A549 (cell line): ENCODE measurements at regions not wholly inside any gene's neighbourhood (a gene's known extent, or its start where the extent isn't known, plus 50 kb on each side); places are given as distances from the start of the nearest gene placed in this dataset.

Experiments used
- ATAC-seq, 2 experiments: fragments of 200-7000 bp in 1 of 2; fragments of >200 bp in 1 of 2; cut with Nextera tagmentation in 1 of 2; cut with Tn5 transposase in 1 of 2; 3 replicates each; pipeline versions ENCODE4 v1.8.0 to v1.9.1; 2018 to 2020; ENCODE audit warnings: mild to moderate bottlenecking in 1 of 2, moderate library complexity in 1 of 2
- CTCF ChIA-PET: fragments of 300-600 bp; sonication (Branson Sonifier 250); formaldehyde crosslinking; extraction: SDS; loops from one replicate; lab custom pipeline; 2021; ENCODE audit warnings: antibody characterized with exemption, inconsistent platforms; lab: Yijun Ruan, JAX
- POLR2A ChIA-PET: fragments of 350-600 bp; formaldehyde crosslinking; extraction: SDS; loops from one replicate; lab custom pipeline; 2021; ENCODE audit warnings: antibody characterized with exemption, inconsistent platforms; lab: Yijun Ruan, JAX
- DNase-seq, 2 experiments: peaks; one replicate each; pipeline versions ENCODE4 v3.0.0 to v3.0.0-alpha.2; 2011 to 2016; ENCODE audit warnings: low read depth in 1 of 2, low spot score in 1 of 2
- FAIRE-seq: peaks from 2 replicates; lab custom pipeline; 2011; peaks lifted over from hg19 to GRCh38; lab: Jason Lieb, UNC
- H3K27ac ChIP-seq, 2 experiments: fragments of >200 bp; sonication (Bioruptor Twin); formaldehyde crosslinking; 3 replicates each; pipeline ENCODE4 v1.5.1; 2016 to 2017
- H3K4me1 ChIP-seq: fragments of >200 bp; sonication (Bioruptor Twin); formaldehyde crosslinking; 3 replicates; pipeline ENCODE4 v1.6.1; 2016
- H3K4me2 ChIP-seq: fragments of >200 bp; sonication (Bioruptor Twin); formaldehyde crosslinking; 3 replicates; pipeline ENCODE4 v1.6.1; 2016
- H3K4me3 ChIP-seq: fragments of >200 bp; sonication (Bioruptor Twin); formaldehyde crosslinking; 3 replicates; pipeline ENCODE4 v1.5.1; 2016
- H3K9me3 ChIP-seq: fragments of >200 bp; sonication (Bioruptor Twin); formaldehyde crosslinking; 3 replicates; pipeline ENCODE4 v1.6.1; 2016
- CBX2 ChIP-seq: fragments of 200-600 bp; sonication (generic); IDR thresholded peaks from 2 replicates; pipeline ENCODE4 v1.6.1; 2016; ENCODE audit warnings: low read depth, mild to moderate bottlenecking, borderline replicate concordance
- CBX8 ChIP-seq: fragments of 200-600 bp; sonication (generic); IDR thresholded peaks from 2 replicates; pipeline ENCODE4 v1.6.1; 2016
- CEBPB ChIP-seq, 2 experiments: fragments of >200 bp in 1 of 2; sonication (Bioruptor Twin) in 1 of 2; formaldehyde crosslinking in 1 of 2; IDR thresholded peaks; 2 replicates each; pipeline ENCODE4 v1.6.1; 2012 to 2016
- CHD2 ChIP-seq: fragments of 150-350 bp; IDR thresholded peaks from 2 replicates; pipeline ENCODE4 v1.6.1; 2014; ENCODE audit warnings: low read length; ENCODE audit not compliant: partially characterized antibody
- EHF ChIP-seq: fragments of 250-450 bp; sonication (Bioruptor Pico); IDR thresholded peaks from 2 replicates; pipeline ENCODE4 v1.5.0; 2020; ENCODE audit warnings: mild to moderate bottlenecking
- ESRRA ChIP-seq: fragments of 150-350 bp; IDR thresholded peaks from 2 replicates; pipeline ENCODE4 v1.6.1; 2014; ENCODE audit warnings: mild to moderate bottlenecking, low read length, borderline replicate concordance
- FOXS1 ChIP-seq: fragments of 250-450 bp; sonication (Bioruptor Pico); IDR thresholded peaks from 2 replicates; pipeline ENCODE4 v1.5.0; 2020; ENCODE audit warnings: mild to moderate bottlenecking, moderate library complexity
- GATA3 ChIP-seq: IDR thresholded peaks from 2 replicates; pipeline ENCODE4 v1.6.1; 2012; ENCODE audit warnings: borderline replicate concordance
- HMGXB4 ChIP-seq: fragments of 250-450 bp; sonication (Bioruptor Pico); IDR thresholded peaks from 2 replicates; pipeline ENCODE4 v1.5.0; 2021; ENCODE audit warnings: mild to moderate bottlenecking, moderate library complexity, borderline replicate concordance
- HOXA7 ChIP-seq: fragments of 250-450 bp; sonication (Bioruptor Pico); IDR thresholded peaks from 2 replicates; pipeline ENCODE4 v1.5.0; 2020; ENCODE audit warnings: mild to moderate bottlenecking, moderate library complexity
- HOXB5 ChIP-seq: fragments of 250-450 bp; sonication (Bioruptor Pico); IDR thresholded peaks from 2 replicates; pipeline ENCODE4 v1.5.0; 2020; ENCODE audit warnings: mild to moderate bottlenecking, moderate library complexity
- JUNB ChIP-seq: fragments of >200 bp; sonication (Bioruptor Twin); formaldehyde crosslinking; IDR thresholded peaks from 2 replicates; pipeline ENCODE4 v1.6.1; 2016
- KDM1A ChIP-seq: fragments of 200-600 bp; sonication (generic); IDR thresholded peaks from 2 replicates; pipeline ENCODE4 v1.6.1; 2016; ENCODE audit warnings: low read depth, mild to moderate bottlenecking
- KDM5A ChIP-seq: fragments of 200-600 bp; sonication (generic); IDR thresholded peaks from 2 replicates; pipeline ENCODE4 v1.6.1; 2016; ENCODE audit warnings: antibody characterized with exemption, mild to moderate bottlenecking
- MAFK ChIP-seq: fragments of 450-650 bp; IDR thresholded peaks from 2 replicates; pipeline ENCODE4 v1.6.1; 2014; ENCODE audit not compliant: partially characterized antibody
- MAZ ChIP-seq: fragments of 150-350 bp; IDR thresholded peaks from 2 replicates; pipeline ENCODE4 v1.6.1; 2014; ENCODE audit warnings: antibody characterized with exemption, low read depth, low read length, borderline replicate concordance
- NPAS2 ChIP-seq: fragments of 250-450 bp; sonication (Bioruptor Pico); IDR thresholded peaks from 2 replicates; pipeline ENCODE4 v1.8.0; 2022; ENCODE audit warnings: mild to moderate bottlenecking, moderate library complexity, borderline replicate concordance
- PBX3 ChIP-seq: IDR thresholded peaks from 2 replicates; pipeline ENCODE4 v1.6.1; 2012
- POLR2A ChIP-seq: IDR thresholded peaks from 2 replicates; pipeline ENCODE4 v1.6.1; 2012; ENCODE audit warnings: mild to moderate bottlenecking, low read length
- RAD21 ChIP-seq, 2 experiments: fragments of >200 bp in 1 of 2; sonication (Bioruptor Twin) in 1 of 2; formaldehyde crosslinking in 1 of 2; IDR thresholded peaks in 1 of 2; conservative IDR thresholded peaks in 1 of 2; 2 replicates in 1 of 2; 3 replicates in 1 of 2; pipeline ENCODE4 v1.6.1; 2012 to 2018; ENCODE audit warnings: inconsistent platforms in 1 of 2
- RARB ChIP-seq: fragments of 250-450 bp; sonication (Bioruptor Pico); IDR thresholded peaks from 2 replicates; pipeline ENCODE4 v1.8.0; 2021; ENCODE audit warnings: mild to moderate bottlenecking, moderate library complexity
- SREBF2 ChIP-seq: fragments of 450-650 bp; IDR thresholded peaks from 2 replicates; pipeline ENCODE4 v1.6.1; 2014; ENCODE audit warnings: mild to moderate bottlenecking, moderate library complexity
- TP53 ChIP-seq: fragments of 250-450 bp; sonication (Bioruptor Pico); IDR thresholded peaks from 2 replicates; pipeline ENCODE4 v1.5.0; 2021; ENCODE audit warnings: mild to moderate bottlenecking, moderate library complexity
- ZFP36 ChIP-seq: fragments of 450-650 bp; IDR thresholded peaks from 2 replicates; pipeline ENCODE4 v1.6.1; 2014; ENCODE audit warnings: borderline replicate concordance; ENCODE audit not compliant: partially characterized antibody
- WGBS: methylation state at CpG from one replicate; pipeline ENCODE4 v1.1.6; 2017; ENCODE audit errors: missing lambda C conversion rate; 5-methylcytosine and 5-hydroxymethylcytosine counted together
- TF ChIP-seq, protein P1 (sequence below): fragments of 450-650 bp; IDR thresholded peaks from 2 replicates; pipeline ENCODE4 v1.6.1; 2014; ENCODE audit warnings: antibody characterized with exemption

DNA sequence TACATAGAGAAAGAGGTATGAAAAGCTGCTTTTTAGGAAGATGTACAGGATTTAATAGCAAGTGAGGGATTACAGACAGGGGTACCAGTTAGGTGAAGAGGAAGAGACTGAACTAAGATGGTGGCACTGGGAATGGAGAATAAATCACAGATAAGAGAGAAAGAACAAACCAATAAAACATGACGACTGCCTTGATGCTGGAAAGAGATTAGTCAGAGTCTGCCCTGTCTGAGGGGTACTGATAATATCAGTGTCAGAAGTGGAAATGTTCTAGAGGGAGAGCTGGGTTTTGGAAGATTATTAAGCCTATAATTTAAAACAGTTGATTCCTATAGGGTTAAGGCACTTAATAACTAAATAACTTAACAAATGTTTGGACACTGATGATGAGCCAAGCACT lies 77.7 kb downstream of the NR2F1 start:
- H3K4me1 ChIP-seq = no peaks in the 10 kb centered on the region
- no peak overlapping the region for H3K27ac ChIP-seq
- no peak overlapping the region for H3K4me2 ChIP-seq
- 69% methylated on average over 1 of the region's 1 CpG for WGBS
- H3K9me3 ChIP-seq = no peaks in the 10 kb centered on the region
- DNase-seq (no peak), FAIRE-seq (no peak), ATAC-seq (no peak)
- CTCF ChIA-PET = interaction anchor here (1.2 kb wide), 1 partner anchor 13 kb away, joined by 3 read pairs; no protein-coding TSS in a partner anchor
- POLR2A ChIA-PET = no interaction called here
- no peak for TF ChIP-seq RAD21 (conservative IDR thresholded peaks at IDR 0.05 in 1 of 2, IDR thresholded peaks at IDR 0.05 in 1 of 2)
- no peak for TF ChIP-seq FOXS1 (CRISPR knock-in tag)
- no peak for TF ChIP-seq GATA3
- no peak for TF ChIP-seq TP53 (CRISPR knock-in tag)
- TF ChIP-seq MAZ = no peak
- TF ChIP-seq ESRRA = no peak
- no peak overlapping the region for H3K4me3 ChIP-seq

DNA sequence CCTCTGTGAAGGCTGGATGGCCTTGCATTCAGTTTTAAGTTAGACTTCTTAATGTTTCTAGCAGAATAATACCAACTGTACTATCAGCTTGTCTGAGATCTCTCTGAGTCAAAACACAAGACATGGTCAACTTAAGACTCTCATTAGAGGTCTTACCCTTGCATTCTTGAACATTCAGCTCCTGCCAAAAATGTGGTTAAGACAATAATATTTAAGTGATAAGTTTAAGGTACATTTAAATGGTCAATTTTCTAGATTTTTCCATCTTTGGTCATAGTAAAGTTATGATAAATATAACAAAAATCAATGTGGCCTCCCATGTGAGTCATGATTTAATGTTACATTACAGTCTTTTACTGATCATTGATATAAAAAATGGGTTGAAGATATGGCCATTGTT lies 75.0 kb downstream of the NR2F1 start:
- CTCF ChIA-PET = no interaction called here
- POLR2A ChIA-PET = no interaction called here
- Histone ChIP-seq H3K9me3 (no peaks in the 10 kb centered on the region), H3K4me2 (no peak overlapping the region), H3K4me3 (no peak overlapping the region), H3K4me1 (no peaks in the 10 kb centered on the region), H3K27ac (no peak overlapping the region)
- FAIRE-seq (no peak), ATAC-seq (no peak), DNase-seq (no peak)
- TF ChIP-seq RARB (no peak), KDM5A (no peak), HOXA7 (no peak), EHF (no peak), ZFP36 (no peak), JUNB (no peak), CBX2 (no peak), NPAS2 (CRISPR knock-in tag) (no peak), CEBPB (IDR thresholded peaks at IDR 0.05) (no peak), HOXB5 (CRISPR knock-in tag) (no peak), POLR2A (no peak), SREBF2 (no peak), CBX8 (no peak), MAFK (no peak), HMGXB4 (CRISPR knock-in tag) (no peak), KDM1A (no peak), FOXS1 (CRISPR knock-in tag) (no peak), PBX3 (no peak), CHD2 (no peak)
- TF ChIP-seq, protein P1, sequence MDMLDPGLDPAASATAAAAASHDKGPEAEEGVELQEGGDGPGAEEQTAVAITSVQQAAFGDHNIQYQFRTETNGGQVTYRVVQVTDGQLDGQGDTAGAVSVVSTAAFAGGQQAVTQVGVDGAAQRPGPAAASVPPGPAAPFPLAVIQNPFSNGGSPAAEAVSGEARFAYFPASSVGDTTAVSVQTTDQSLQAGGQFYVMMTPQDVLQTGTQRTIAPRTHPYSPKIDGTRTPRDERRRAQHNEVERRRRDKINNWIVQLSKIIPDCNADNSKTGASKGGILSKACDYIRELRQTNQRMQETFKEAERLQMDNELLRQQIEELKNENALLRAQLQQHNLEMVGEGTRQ = no peak
